GM21619 (cell line): ENCODE measurements at regions not wholly inside any gene's neighbourhood (a gene's known extent, or its start where the extent isn't known, plus 50 kb on each side); places are given as distances from the start of the nearest gene placed in this dataset.

Experiments used
- ATAC-seq: cut with Tn5 transposase; IDR thresholded peaks from one replicate; pipeline ENCODE4 v1.9.1; 2021; ENCODE audit not compliant: unreplicated experiment

- ATAC-seq, result no peak
Measured at GRCh38 chr2:128903637-128904036, 585.0 kb upstream of the HS6ST1 start.

- no peak for ATAC-seq
Measured at GRCh38 chr2:128911276-128911675, 592.6 kb upstream of the HS6ST1 start.

GRCh38 chr2:128914320-128914719 lies 595.7 kb upstream of the HS6ST1 start:
- ATAC-seq, result no peak

- ATAC-seq, result no peak
Measured at GRCh38 chr2:128921751-128922150, 603.1 kb upstream of the HS6ST1 start.

GRCh38 chr2:128922154-128922553 lies 603.5 kb upstream of the HS6ST1 start:
- no peak for ATAC-seq

- no peak for ATAC-seq
Measured at GRCh38 chr2:128925631-128926030, 607.0 kb upstream of the HS6ST1 start.

GRCh38 chr2:128930101-128930500 lies 611.4 kb upstream of the HS6ST1 start:
- ATAC-seq, result no peak

GRCh38 chr2:128940378-128940777 lies 621.7 kb upstream of the HS6ST1 start:
- ATAC-seq, result no peak

GRCh38 chr2:128941751-128942150 lies 623.1 kb upstream of the HS6ST1 start:
- no peak for ATAC-seq

- no peak for ATAC-seq
Measured at GRCh38 chr2:128949360-128949759, 630.7 kb upstream of the HS6ST1 start.

- ATAC-seq, result no peak
Measured at GRCh38 chr2:128950758-128951157, 632.1 kb upstream of the HS6ST1 start.

GRCh38 chr2:128958241-128958640 lies 639.6 kb upstream of the HS6ST1 start:
- ATAC-seq, result no peak

GRCh38 chr2:128967646-128968045 lies 649.0 kb upstream of the HS6ST1 start:
- no peak for ATAC-seq

GRCh38 chr2:128969374-128969773 lies 650.7 kb upstream of the HS6ST1 start:
- no peak for ATAC-seq

GRCh38 chr2:128970332-128971116 lies 651.9 kb upstream of the HS6ST1 start:
- ATAC-seq, result no peak

- no peak for ATAC-seq
Measured at GRCh38 chr2:128973566-128973965, 654.9 kb upstream of the HS6ST1 start.

GRCh38 chr2:128978212-128978611 lies 659.5 kb upstream of the HS6ST1 start:
- no peak for ATAC-seq

- no peak for ATAC-seq
Measured at GRCh38 chr2:128979182-128979581, 660.5 kb upstream of the HS6ST1 start.

- no peak for ATAC-seq
Measured at GRCh38 chr2:128980475-128980874, 661.8 kb upstream of the HS6ST1 start.

GRCh38 chr2:128981353-128981752 lies 662.7 kb upstream of the HS6ST1 start:
- ATAC-seq, result no peak

- no peak for ATAC-seq
Measured at GRCh38 chr2:128982001-128982400, 663.3 kb upstream of the HS6ST1 start.

- ATAC-seq, result no peak
Measured at GRCh38 chr2:128982670-128983069, 664.0 kb upstream of the HS6ST1 start.

GRCh38 chr2:128983094-128983493 lies 664.4 kb upstream of the HS6ST1 start:
- ATAC-seq, result no peak
